IPS-18a (cell line): ENCODE measurements at regions not wholly inside any gene's neighbourhood (a gene's known extent, or its start where the extent isn't known, plus 50 kb on each side); places are given as distances from the start of the nearest gene placed in this dataset.

ENCODE experiments used
- H3K27ac ChIP-seq: one replicate; pipeline ENCODE4 v1.5.1; 2013; ENCODE audit warnings: low read length
- H3K27me3 ChIP-seq: one replicate; pipeline ENCODE4 v1.6.1; 2013; ENCODE audit warnings: mild to moderate bottlenecking, low read length; ENCODE audit not compliant: control insufficient read depth, insufficient read depth
- H3K36me3 ChIP-seq: one replicate; pipeline ENCODE4 v1.6.1; 2013; ENCODE audit warnings: low read depth, low read length; ENCODE audit not compliant: control insufficient read depth
- H3K4me1 ChIP-seq: one replicate; pipeline ENCODE4 v1.6.1; 2013; ENCODE audit warnings: low read depth, low read length; ENCODE audit not compliant: control insufficient read depth
- H3K4me3 ChIP-seq: one replicate; pipeline ENCODE4 v1.5.1; 2013; ENCODE audit warnings: low read length
- H3K9ac ChIP-seq: one replicate; pipeline ENCODE4 v1.6.1; 2013; ENCODE audit warnings: mild to moderate bottlenecking, low read length, moderate library complexity
- H3K9me3 ChIP-seq: one replicate; pipeline ENCODE4 v1.6.1; 2013; ENCODE audit warnings: low read depth, low read length; ENCODE audit not compliant: control insufficient read depth

- no peak overlapping the region for H3K4me3 ChIP-seq
- H3K9me3 ChIP-seq = no peaks in the 10 kb centered on the region
- no peaks in the 10 kb centered on the region for H3K36me3 ChIP-seq
- H3K27me3 ChIP-seq = no peaks in the 10 kb centered on the region
- H3K4me1 ChIP-seq = no peaks in the 10 kb centered on the region
- H3K27ac ChIP-seq = no peak overlapping the region
- H3K9ac ChIP-seq = no peak overlapping the region
Measured at GRCh38 chr3:127371334-127371733, 83.5 kb upstream of the PRR20G start.

GRCh38 chr3:127370906-127371305 lies 83.1 kb upstream of the PRR20G start:
- Histone ChIP-seq H3K4me3 (no peak overlapping the region), H3K27ac (no peak overlapping the region), H3K9ac (no peak overlapping the region), H3K4me1 (no peaks in the 10 kb centered on the region), H3K36me3 (no peaks in the 10 kb centered on the region), H3K27me3 (no peaks in the 10 kb centered on the region), H3K9me3 (no peaks in the 10 kb centered on the region)

GRCh38 chr3:127369356-127369935 lies 81.6 kb upstream of the PRR20G start:
- no peaks in the 10 kb centered on the region for H3K27me3 ChIP-seq
- no peaks in the 10 kb centered on the region for H3K9me3 ChIP-seq
- no peak overlapping the region for H3K4me3 ChIP-seq
- H3K36me3 ChIP-seq = no peaks in the 10 kb centered on the region
- no peak overlapping the region for H3K27ac ChIP-seq
- no peak overlapping the region for H3K9ac ChIP-seq
- H3K4me1 ChIP-seq = no peaks in the 10 kb centered on the region

GRCh38 chr3:127368186-127369032 lies 80.6 kb upstream of the PRR20G start:
- Histone ChIP-seq H3K9me3 (no peaks in the 10 kb centered on the region), H3K4me3 (no peak overlapping the region), H3K27ac (no peak overlapping the region), H3K27me3 (no peaks in the 10 kb centered on the region), H3K9ac (no peak overlapping the region), H3K36me3 (no peaks in the 10 kb centered on the region), H3K4me1 (no peaks in the 10 kb centered on the region)

GRCh38 chr3:127367593-127367992 lies 79.7 kb upstream of the PRR20G start:
- Histone ChIP-seq H3K4me1 (no peaks in the 10 kb centered on the region), H3K9me3 (no peaks in the 10 kb centered on the region), H3K27me3 (no peaks in the 10 kb centered on the region), H3K4me3 (no peak overlapping the region), H3K9ac (no peak overlapping the region), H3K27ac (no peak overlapping the region), H3K36me3 (no peaks in the 10 kb centered on the region)

- Histone ChIP-seq H3K36me3 (no peaks in the 10 kb centered on the region), H3K9me3 (no peaks in the 10 kb centered on the region), H3K27me3 (no peaks in the 10 kb centered on the region), H3K9ac (no peak overlapping the region), H3K27ac (no peak overlapping the region), H3K4me1 (no peaks in the 10 kb centered on the region), H3K4me3 (no peak overlapping the region)
Measured at GRCh38 chr3:127366383-127366782, 78.5 kb upstream of the PRR20G start.

- Histone ChIP-seq H3K9me3 (no peaks in the 10 kb centered on the region), H3K4me3 (no peak overlapping the region)
Measured at GRCh38 chr3:127365163-127365798, 77.4 kb upstream of the PRR20G start.

GRCh38 chr3:127363891-127364290 lies 76.0 kb upstream of the PRR20G start:
- H3K9ac ChIP-seq = no peak overlapping the region
- H3K36me3 ChIP-seq = no peaks in the 10 kb centered on the region
- no peaks in the 10 kb centered on the region for H3K4me1 ChIP-seq
- H3K4me3 ChIP-seq = no peak overlapping the region
- H3K9me3 ChIP-seq = no peaks in the 10 kb centered on the region
- H3K27ac ChIP-seq = no peak overlapping the region
- H3K27me3 ChIP-seq = no peaks in the 10 kb centered on the region

More at GRCh38 chr3:127365163-127365798, 77.4 kb upstream of the PRR20G start:
- Histone ChIP-seq H3K4me1 (no peaks in the 10 kb centered on the region), H3K36me3 (no peaks in the 10 kb centered on the region), H3K27ac (no peak overlapping the region), H3K9ac (no peak overlapping the region), H3K27me3 (no peaks in the 10 kb centered on the region)

- Histone ChIP-seq H3K9me3 (no peaks in the 10 kb centered on the region), H3K27ac (no peak overlapping the region), H3K36me3 (no peaks in the 10 kb centered on the region), H3K27me3 (no peaks in the 10 kb centered on the region), H3K9ac (no peak overlapping the region), H3K4me1 (no peaks in the 10 kb centered on the region), H3K4me3 (no peak overlapping the region)
Measured at GRCh38 chr3:127363171-127363570, 75.3 kb upstream of the PRR20G start.

GRCh38 chr3:127360647-127361046 lies 72.8 kb upstream of the PRR20G start:
- no peak overlapping the region for H3K27ac ChIP-seq
- no peak overlapping the region for H3K4me3 ChIP-seq
- no peak overlapping the region for H3K9ac ChIP-seq
- H3K36me3 ChIP-seq = no peaks in the 10 kb centered on the region
- H3K9me3 ChIP-seq = peaks cover 13% of the 10 kb centered on the region
- no peaks in the 10 kb centered on the region for H3K27me3 ChIP-seq
- no peaks in the 10 kb centered on the region for H3K4me1 ChIP-seq

GRCh38 chr3:127358641-127359040 lies 70.8 kb upstream of the PRR20G start:
- Histone ChIP-seq H3K27me3 (no peaks in the 10 kb centered on the region), H3K36me3 (no peaks in the 10 kb centered on the region), H3K4me1 (no peaks in the 10 kb centered on the region), H3K9ac (no peak overlapping the region), H3K27ac (no peak overlapping the region), H3K9me3 (peaks cover 13% of the 10 kb centered on the region), H3K4me3 (no peak overlapping the region)
